OCI-LY7 (cell line): ENCODE measurements at regions not wholly inside any gene's neighbourhood (a gene's known extent, or its start where the extent isn't known, plus 50 kb on each side); places are given as distances from the start of the nearest gene placed in this dataset.
"Not testable (repeated sequence)": the region's sequence is repeated elsewhere in the genome, so short reads cannot be mapped to it uniquely, and the experiment has no call there.

ENCODE experiments used
- EZH2phosphoT487 ChIP-seq: fragments of 200-600 bp; sonication (generic); IDR thresholded peaks from 2 replicates; pipeline ENCODE4 v1.6.1; 2018; ENCODE audit warnings: low read depth, borderline replicate concordance, mild to moderate bottlenecking, mixed run types, antibody characterized with exemption, low read length, moderate library complexity, mixed read lengths
- TF ChIP-seq, protein P1 (sequence below): fragments of 200-600 bp; sonication (generic); conservative IDR thresholded peaks from 2 replicates; pipeline ENCODE4 v1.5.1; 2014; ENCODE audit warnings: mild to moderate bottlenecking, antibody characterized with exemption, low read length, moderate library complexity, mixed read lengths

DNA sequence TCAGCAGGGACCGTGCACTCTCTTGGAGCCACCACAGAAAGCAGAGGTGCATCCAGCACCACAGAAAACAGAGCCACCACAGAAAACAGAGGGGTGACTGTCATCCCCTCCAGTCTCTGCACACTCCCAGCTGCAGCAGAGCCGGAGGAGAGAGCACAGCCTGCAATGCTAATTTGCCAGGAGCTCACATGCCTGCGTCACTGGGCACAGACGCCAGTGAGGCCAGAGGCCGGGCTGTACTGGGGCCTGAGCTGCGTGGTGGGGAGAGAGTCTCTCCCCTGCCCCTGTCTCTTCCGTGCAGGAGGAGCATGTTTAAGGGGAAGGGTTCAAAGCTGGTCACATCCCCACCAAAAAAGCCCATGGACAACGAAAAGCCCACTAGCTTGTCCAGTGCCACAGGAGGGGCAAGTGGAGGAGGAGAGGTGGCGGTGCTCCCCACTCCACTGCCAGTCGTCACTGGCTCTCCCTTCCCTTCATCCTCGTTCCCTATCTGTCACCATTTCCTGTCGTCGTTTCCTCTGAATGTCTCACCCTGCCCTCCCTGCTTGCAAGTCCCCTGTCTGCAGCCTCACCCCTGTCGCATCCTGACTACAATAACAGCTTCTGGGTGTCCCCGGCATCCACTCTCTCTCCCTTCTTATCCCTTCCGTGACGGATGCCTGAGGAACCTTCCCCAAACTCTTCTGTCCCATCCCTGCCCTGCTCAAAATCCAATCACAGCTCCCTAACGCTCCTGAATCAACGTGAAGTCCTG, 260.0 kb downstream of the OR4F29 start:
- TF ChIP-seq EZH2phosphoT487 = not testable (repeated sequence)
- TF ChIP-seq, protein P1, sequence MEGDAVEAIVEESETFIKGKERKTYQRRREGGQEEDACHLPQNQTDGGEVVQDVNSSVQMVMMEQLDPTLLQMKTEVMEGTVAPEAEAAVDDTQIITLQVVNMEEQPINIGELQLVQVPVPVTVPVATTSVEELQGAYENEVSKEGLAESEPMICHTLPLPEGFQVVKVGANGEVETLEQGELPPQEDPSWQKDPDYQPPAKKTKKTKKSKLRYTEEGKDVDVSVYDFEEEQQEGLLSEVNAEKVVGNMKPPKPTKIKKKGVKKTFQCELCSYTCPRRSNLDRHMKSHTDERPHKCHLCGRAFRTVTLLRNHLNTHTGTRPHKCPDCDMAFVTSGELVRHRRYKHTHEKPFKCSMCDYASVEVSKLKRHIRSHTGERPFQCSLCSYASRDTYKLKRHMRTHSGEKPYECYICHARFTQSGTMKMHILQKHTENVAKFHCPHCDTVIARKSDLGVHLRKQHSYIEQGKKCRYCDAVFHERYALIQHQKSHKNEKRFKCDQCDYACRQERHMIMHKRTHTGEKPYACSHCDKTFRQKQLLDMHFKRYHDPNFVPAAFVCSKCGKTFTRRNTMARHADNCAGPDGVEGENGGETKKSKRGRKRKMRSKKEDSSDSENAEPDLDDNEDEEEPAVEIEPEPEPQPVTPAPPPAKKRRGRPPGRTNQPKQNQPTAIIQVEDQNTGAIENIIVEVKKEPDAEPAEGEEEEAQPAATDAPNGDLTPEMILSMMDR = not testable (repeated sequence)
